ENCODE measurements at regions not wholly inside any gene's neighbourhood (a gene's known extent, or its start where the extent isn't known, plus 50 kb on each side); places are given as distances from the start of the nearest gene placed in this dataset.

DNA sequence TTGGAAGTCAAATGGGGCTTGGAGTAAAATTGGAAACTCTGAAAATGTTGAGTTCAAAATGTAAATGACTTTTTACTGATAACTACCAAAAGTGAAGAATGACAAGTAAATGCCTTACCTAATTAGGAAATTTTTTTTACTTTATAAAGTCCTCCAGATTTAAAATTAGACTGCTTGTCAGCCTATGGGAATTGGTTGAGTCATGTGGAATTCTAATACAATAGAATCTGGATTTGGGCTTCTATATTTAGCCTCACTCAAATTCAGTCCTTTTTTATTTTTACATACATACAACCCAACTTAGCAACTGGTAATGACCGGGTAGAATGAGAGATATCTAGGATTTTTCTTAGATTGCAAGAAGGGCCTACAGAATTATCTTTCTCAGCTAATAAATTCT, 158.9 kb upstream of the CADPS start:
- DNase-seq (no peak), ATAC-seq (no peak)
- intact Hi-C loops (cut with micrococcal nuclease): no loop called here
- Histone ChIP-seq H3K79me2 (ENCODE audit: low read length) (no peaks in the 10 kb centered on the region), H4K20me1 (ENCODE audit: low read length) (no peaks in the 10 kb centered on the region), H3K27me3 (ENCODE audit: low read length) (no peaks in the 10 kb centered on the region), H2AFZ (ENCODE audit: low read length) (no peak overlapping the region), H3F3A (ENCODE audit: low read length, unreplicated experiment) (no peaks in the 10 kb centered on the region), H3K4me1 (ENCODE audit: insufficient read depth, low read length) (no peaks in the 10 kb centered on the region), H3K9me2 (replicated peaks; ENCODE audit: low read length) (no peaks in the 10 kb centered on the region), H3K36me3 (ENCODE audit: low read depth, low read length) (no peaks in the 10 kb centered on the region), H3K4me2 (ENCODE audit: low read length) (no peak overlapping the region), H3K9ac (ENCODE audit: low read length) (no peak overlapping the region), H3K4me3 (ENCODE audit: low read length) (no peak overlapping the region), H3K27ac (ENCODE audit: low read length) (no peak overlapping the region), H3K9me3 (ENCODE audit: low read length) (peaks cover 24% of the 10 kb centered on the region)
- TF ChIP-seq CTCF (conservative IDR thresholded peaks at IDR 0.05; ENCODE audit: low read depth, low read length): no peak
- no peak for TF ChIP-seq EZH2phosphoT487 (IDR thresholded peaks at IDR 0.05; ENCODE audit: borderline replicate concordance, low read length)
- no peak for TF ChIP-seq EZH2 (IDR thresholded peaks at IDR 0.05; ENCODE audit: low read length, unreplicated experiment)
- ChIA-PET CTCF (no interaction called here), POLR2A (ENCODE audit: unreplicated experiment) (no interaction called here)
- no TSS peak for BruUV-seq (replicated peaks)

DNA sequence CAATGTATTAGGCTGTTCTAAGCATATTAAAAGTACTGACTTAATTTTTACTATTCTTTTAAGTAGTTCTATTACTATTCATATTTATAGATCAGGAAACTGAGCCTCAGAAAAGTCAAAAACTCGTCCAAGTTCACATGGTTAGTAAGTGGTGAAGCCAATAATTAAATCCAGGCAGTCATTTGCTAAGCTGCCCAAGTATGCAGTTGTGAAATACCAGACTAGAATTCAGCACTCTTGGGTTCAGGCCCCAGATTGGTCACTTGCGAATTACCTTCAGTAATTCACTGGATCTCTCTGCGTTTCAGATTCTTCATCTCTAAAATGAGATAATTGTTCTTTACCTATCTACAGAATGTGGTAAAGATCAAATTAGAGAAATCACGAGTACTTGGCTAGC, 161.9 kb upstream of the CADPS start:
- H3K79me2 ChIP-seq (ENCODE audit: low read length): no peaks in the 10 kb centered on the region
- no peaks in the 10 kb centered on the region for H3K27me3 ChIP-seq (ENCODE audit: low read length)
- no TSS peak for BruUV-seq (replicated peaks)
- no peaks in the 10 kb centered on the region for H3K36me3 ChIP-seq (ENCODE audit: low read depth, low read length)
- ATAC-seq: no peak
- no peak overlapping the region for H2AFZ ChIP-seq (ENCODE audit: low read length)
- H3K9ac ChIP-seq (ENCODE audit: low read length): no peak overlapping the region
- H3F3A ChIP-seq (ENCODE audit: low read length, unreplicated experiment): no peaks in the 10 kb centered on the region
- H3K9me3 ChIP-seq (ENCODE audit: low read length): peaks cover 34% of the 10 kb centered on the region
- H4K20me1 ChIP-seq (ENCODE audit: low read length): no peaks in the 10 kb centered on the region
- CTCF ChIA-PET: no interaction called here
- DNase-seq: no peak
- no peaks in the 10 kb centered on the region for H3K9me2 ChIP-seq (replicated peaks; ENCODE audit: low read length)
- H3K4me1 ChIP-seq (ENCODE audit: insufficient read depth, low read length): no peaks in the 10 kb centered on the region
- intact Hi-C loops (cut with micrococcal nuclease): no loop called here
- H3K27ac ChIP-seq (ENCODE audit: low read length): no peak overlapping the region
- H3K4me2 ChIP-seq (ENCODE audit: low read length): no peak overlapping the region
- no peak overlapping the region for H3K4me3 ChIP-seq (ENCODE audit: low read length)
- TF ChIP-seq CTCF (conservative IDR thresholded peaks at IDR 0.05; ENCODE audit: low read depth, low read length): no peak
- no peak for TF ChIP-seq EZH2 (IDR thresholded peaks at IDR 0.05; ENCODE audit: low read length, unreplicated experiment)
- no peak for TF ChIP-seq EZH2phosphoT487 (IDR thresholded peaks at IDR 0.05; ENCODE audit: borderline replicate concordance, low read length)
- POLR2A ChIA-PET (ENCODE audit: unreplicated experiment): no interaction called here

DNA sequence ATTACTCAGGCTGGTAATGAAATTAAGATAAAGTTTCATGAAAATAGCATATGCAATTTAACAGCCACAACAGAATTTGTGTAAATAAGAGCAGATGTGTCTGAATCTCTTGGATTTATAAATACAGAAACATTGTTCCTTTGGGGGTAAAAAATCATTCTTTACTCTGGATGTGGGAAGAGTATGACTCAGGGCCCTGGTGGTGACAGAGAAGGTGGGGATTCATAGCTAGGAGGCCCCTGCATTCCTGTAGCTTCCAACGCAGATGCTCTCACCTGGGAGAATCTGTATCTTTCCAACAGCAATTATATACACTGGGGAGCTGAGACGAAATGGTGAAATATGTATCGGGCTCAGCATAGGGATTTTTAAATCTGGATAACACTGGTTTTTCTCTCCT, 167.6 kb upstream of the CADPS start:
- no peak overlapping the region for H3K27ac ChIP-seq (ENCODE audit: low read length)
- no peaks in the 10 kb centered on the region for H3K79me2 ChIP-seq (ENCODE audit: low read length)
- H3K36me3 ChIP-seq (ENCODE audit: low read depth, low read length): no peaks in the 10 kb centered on the region
- DNase-seq: no peak
- H3K9me3 ChIP-seq (ENCODE audit: low read length): peaks cover 26% of the 10 kb centered on the region
- H3K4me3 ChIP-seq (ENCODE audit: low read length): no peak overlapping the region
- no peaks in the 10 kb centered on the region for H3F3A ChIP-seq (ENCODE audit: low read length, unreplicated experiment)
- ChIA-PET POLR2A (ENCODE audit: unreplicated experiment) (no interaction called here), CTCF (no interaction called here)
- intact Hi-C loops (cut with micrococcal nuclease): no loop called here
- BruUV-seq (replicated peaks): no TSS peak
- H3K9ac ChIP-seq (ENCODE audit: low read length): no peak overlapping the region
- ATAC-seq: no peak
- no peaks in the 10 kb centered on the region for H3K9me2 ChIP-seq (replicated peaks; ENCODE audit: low read length)
- no peak overlapping the region for H3K4me2 ChIP-seq (ENCODE audit: low read length)
- H3K27me3 ChIP-seq (ENCODE audit: low read length): no peaks in the 10 kb centered on the region
- no peak for TF ChIP-seq EZH2phosphoT487 (IDR thresholded peaks at IDR 0.05; ENCODE audit: borderline replicate concordance, low read length)
- no peak for TF ChIP-seq CTCF (conservative IDR thresholded peaks at IDR 0.05; ENCODE audit: low read depth, low read length)
- no peak for TF ChIP-seq EZH2 (IDR thresholded peaks at IDR 0.05; ENCODE audit: low read length, unreplicated experiment)
- H4K20me1 ChIP-seq (ENCODE audit: low read length): no peaks in the 10 kb centered on the region
- no peaks in the 10 kb centered on the region for H3K4me1 ChIP-seq (ENCODE audit: insufficient read depth, low read length)
- H2AFZ ChIP-seq (ENCODE audit: low read length): no peak overlapping the region

Measured in PC-3 (cell line).